Activated naive CD4-positive, alpha-beta T cell treated with anti-CD3 and anti-CD28 coated beads, Interleukin-2, amount 10 ng/mL, durations not matched to agents 7 days and 5 days (primary cell): ENCODE measurements at regions not wholly inside any gene's neighbourhood (a gene's known extent, or its start where the extent isn't known, plus 50 kb on each side); places are given as distances from the start of the nearest gene placed in this dataset.
"Not testable (repeated sequence)": the region's sequence is repeated elsewhere in the genome, so short reads cannot be mapped to it uniquely, and the experiment has no call there.

ENCODE experiments used
- CTCF ChIA-PET: fragments of 350-600 bp; sonication (Branson Sonifier 250); formaldehyde crosslinking; loops from one replicate; lab custom pipeline; 2021; ENCODE audit warnings: antibody characterized with exemption; lab: Charles Lee
- DNase-seq: peaks from one replicate; pipeline ENCODE4 v3.0.0-alpha.2; 2020
- H3K27ac Mint-ChIP-seq: one replicate; pipeline ENCODE4 v1.8.0; 2021; ENCODE audit warnings: mild to moderate bottlenecking, moderate library complexity, mixed read lengths
- H3K27me3 Mint-ChIP-seq: one replicate; pipeline ENCODE4 v1.8.0; 2021; ENCODE audit warnings: mild to moderate bottlenecking, mixed read lengths
- H3K36me3 Mint-ChIP-seq: one replicate; pipeline ENCODE4 v1.8.0; 2021; ENCODE audit warnings: mixed read lengths
- H3K4me1 Mint-ChIP-seq: one replicate; pipeline ENCODE4 v1.8.0; 2021; ENCODE audit warnings: mixed read lengths
- H3K4me3 Mint-ChIP-seq: one replicate; pipeline ENCODE4 v1.8.0; 2021; ENCODE audit warnings: mild to moderate bottlenecking, moderate library complexity, mixed read lengths
- H3K9me3 Mint-ChIP-seq: one replicate; pipeline ENCODE4 v1.8.0; 2021; ENCODE audit warnings: mixed read lengths

GRCh38 chrX:150074175-150074574 is 135.9 kb upstream of the EOLA2 start:
- Mint-ChIP-seq H3K27ac (no peak overlapping the region), H3K36me3 (no peaks in the 10 kb centered on the region), H3K4me1 (no peaks in the 10 kb centered on the region), H3K27me3 (peaks cover 7% of the 10 kb centered on the region), H3K9me3 (no peaks in the 10 kb centered on the region), H3K4me3 (no peak overlapping the region)
- DNase-seq, result no peak
- CTCF ChIA-PET, result no interaction called here

- Mint-ChIP-seq H3K4me3 (no peak overlapping the region), H3K27me3 (no peaks in the 10 kb centered on the region), H3K9me3 (no peaks in the 10 kb centered on the region), H3K36me3 (no peaks in the 10 kb centered on the region), H3K4me1 (no peaks in the 10 kb centered on the region), H3K27ac (no peak overlapping the region)
- DNase-seq, result no peak
- CTCF ChIA-PET, result no interaction called here
These were observed 142.2 kb upstream of the EOLA2 start for GRCh38 chrX:150080497-150080896.

- no peaks in the 10 kb centered on the region for H3K4me1 Mint-ChIP-seq
- CTCF ChIA-PET, result no interaction called here
- H3K4me3 Mint-ChIP-seq, result no peak overlapping the region
- no peaks in the 10 kb centered on the region for H3K36me3 Mint-ChIP-seq
- H3K27ac Mint-ChIP-seq, result no peak overlapping the region
- H3K9me3 Mint-ChIP-seq, result no peaks in the 10 kb centered on the region
- DNase-seq, result no peak
- no peaks in the 10 kb centered on the region for H3K27me3 Mint-ChIP-seq
These were observed 142.8 kb upstream of the EOLA2 start for GRCh38 chrX:150081076-150081475.

- no peak for DNase-seq
- Mint-ChIP-seq H3K27ac (no peak overlapping the region), H3K27me3 (no peaks in the 10 kb centered on the region), H3K4me1 (no peaks in the 10 kb centered on the region), H3K36me3 (no peaks in the 10 kb centered on the region), H3K9me3 (no peaks in the 10 kb centered on the region), H3K4me3 (no peak overlapping the region)
- CTCF ChIA-PET, result no interaction called here
These were observed 146.4 kb upstream of the EOLA2 start for GRCh38 chrX:150084496-150085229.

GRCh38 chrX:150085881-150086280 is 147.6 kb upstream of the EOLA2 start:
- Mint-ChIP-seq H3K9me3 (no peaks in the 10 kb centered on the region), H3K27me3 (no peaks in the 10 kb centered on the region), H3K36me3 (no peaks in the 10 kb centered on the region), H3K27ac (no peak overlapping the region), H3K4me1 (no peaks in the 10 kb centered on the region), H3K4me3 (no peak overlapping the region)
- DNase-seq, result no peak
- CTCF ChIA-PET, result no interaction called here

- H3K27ac Mint-ChIP-seq, result no peak overlapping the region
- no peak overlapping the region for H3K4me3 Mint-ChIP-seq
- no peaks in the 10 kb centered on the region for H3K4me1 Mint-ChIP-seq
- DNase-seq, result no peak
- no peaks in the 10 kb centered on the region for H3K36me3 Mint-ChIP-seq
- H3K27me3 Mint-ChIP-seq, result no peaks in the 10 kb centered on the region
- H3K9me3 Mint-ChIP-seq, result no peaks in the 10 kb centered on the region
- CTCF ChIA-PET, result no interaction called here
These were observed 148.1 kb upstream of the EOLA2 start for GRCh38 chrX:150086371-150086770.

GRCh38 chrX:150087612-150088011 is 149.3 kb upstream of the EOLA2 start:
- no peak for DNase-seq
- no peaks in the 10 kb centered on the region for H3K4me1 Mint-ChIP-seq
- H3K4me3 Mint-ChIP-seq, result no peak overlapping the region
- H3K27me3 Mint-ChIP-seq, result no peaks in the 10 kb centered on the region
- no peaks in the 10 kb centered on the region for H3K36me3 Mint-ChIP-seq
- CTCF ChIA-PET, result interaction anchor here (0.5 kb wide), 1 partner anchor 39 kb away, joined by 4 read pairs; no protein-coding TSS in a partner anchor
- no peaks in the 10 kb centered on the region for H3K9me3 Mint-ChIP-seq
- no peak overlapping the region for H3K27ac Mint-ChIP-seq

GRCh38 chrX:150088042-150088441 is 149.8 kb upstream of the EOLA2 start:
- H3K27me3 Mint-ChIP-seq, result no peaks in the 10 kb centered on the region
- H3K27ac Mint-ChIP-seq, result no peak overlapping the region
- CTCF ChIA-PET, result no interaction called here
- no peak overlapping the region for H3K4me3 Mint-ChIP-seq
- no peaks in the 10 kb centered on the region for H3K9me3 Mint-ChIP-seq
- no peak for DNase-seq
- no peaks in the 10 kb centered on the region for H3K4me1 Mint-ChIP-seq
- H3K36me3 Mint-ChIP-seq, result no peaks in the 10 kb centered on the region

GRCh38 chrX:150088766-150089518 is 150.7 kb upstream of the EOLA2 start:
- Mint-ChIP-seq H3K9me3 (no peaks in the 10 kb centered on the region), H3K27ac (no peak overlapping the region), H3K4me3 (no peak overlapping the region), H3K36me3 (no peaks in the 10 kb centered on the region), H3K27me3 (no peaks in the 10 kb centered on the region), H3K4me1 (no peaks in the 10 kb centered on the region)
- no peak for DNase-seq
- CTCF ChIA-PET, result no interaction called here

GRCh38 chrX:150091300-150091699 is 153.0 kb upstream of the EOLA2 start:
- H3K36me3 Mint-ChIP-seq, CTCF ChIA-PET, H3K27me3 Mint-ChIP-seq, H3K4me1 Mint-ChIP-seq, H3K4me3 Mint-ChIP-seq, H3K9me3 Mint-ChIP-seq, H3K27ac Mint-ChIP-seq, DNase-seq: not testable (repeated sequence)

- no peaks in the 10 kb centered on the region for H3K27me3 Mint-ChIP-seq
- CTCF ChIA-PET, result no interaction called here
These were observed 154.3 kb upstream of the EOLA2 start for GRCh38 chrX:150092549-150092948.

GRCh38 chrX:150094375-150094774 is 156.1 kb upstream of the EOLA2 start:
- Mint-ChIP-seq H3K27me3 (no peaks in the 10 kb centered on the region), H3K27ac (no peak overlapping the region), H3K36me3 (no peaks in the 10 kb centered on the region), H3K4me3 (no peak overlapping the region), H3K9me3 (no peaks in the 10 kb centered on the region), H3K4me1 (no peaks in the 10 kb centered on the region)
- DNase-seq, result no peak
- CTCF ChIA-PET, result no interaction called here

More at GRCh38 chrX:150092549-150092948, 154.3 kb upstream of the EOLA2 start:
- H3K27ac Mint-ChIP-seq, result no peak overlapping the region
- H3K4me1 Mint-ChIP-seq, result no peaks in the 10 kb centered on the region
- H3K36me3 Mint-ChIP-seq, result no peaks in the 10 kb centered on the region
- no peak for DNase-seq
- no peaks in the 10 kb centered on the region for H3K9me3 Mint-ChIP-seq
- H3K4me3 Mint-ChIP-seq, result no peak overlapping the region

- CTCF ChIA-PET, result no interaction called here
- Mint-ChIP-seq H3K9me3 (no peaks in the 10 kb centered on the region), H3K4me3 (no peak overlapping the region), H3K27ac (no peak overlapping the region), H3K4me1 (no peaks in the 10 kb centered on the region), H3K36me3 (no peaks in the 10 kb centered on the region), H3K27me3 (no peaks in the 10 kb centered on the region)
- no peak for DNase-seq
These were observed 156.7 kb upstream of the EOLA2 start for GRCh38 chrX:150094996-150095395.

- Mint-ChIP-seq H3K27me3 (no peaks in the 10 kb centered on the region), H3K9me3 (no peaks in the 10 kb centered on the region), H3K4me1 (no peaks in the 10 kb centered on the region), H3K27ac (no peak overlapping the region), H3K36me3 (no peaks in the 10 kb centered on the region), H3K4me3 (no peak overlapping the region)
- DNase-seq, result no peak
- CTCF ChIA-PET, result interaction anchor here (0.5 kb wide), 1 partner anchor 280 kb away, joined by 3 read pairs; no protein-coding TSS in a partner anchor
These were observed 161.0 kb upstream of the EOLA2 start for GRCh38 chrX:150099316-150099715.

GRCh38 chrX:150100261-150100660 is 162.0 kb upstream of the EOLA2 start:
- CTCF ChIA-PET, result no interaction called here

More at GRCh38 chrX:150100261-150100660, 162.0 kb upstream of the EOLA2 start:
- Mint-ChIP-seq H3K4me3 (no peak overlapping the region), H3K27ac (no peak overlapping the region), H3K4me1 (no peaks in the 10 kb centered on the region), H3K36me3 (no peaks in the 10 kb centered on the region), H3K9me3 (no peaks in the 10 kb centered on the region), H3K27me3 (no peaks in the 10 kb centered on the region)
- no peak for DNase-seq
